ENCODE measurements at regions not wholly inside any gene's neighbourhood (a gene's known extent, or its start where the extent isn't known, plus 50 kb on each side); places are given as distances from the start of the nearest gene placed in this dataset.
"Not testable (repeated sequence)": the region's sequence is repeated elsewhere in the genome, so short reads cannot be mapped to it uniquely, and the experiment has no call there.

- no peak overlapping the region for H3K4me3 ChIP-seq (ENCODE audit: low read length)
- TF ChIP-seq CTCF (conservative IDR thresholded peaks at IDR 0.05; ENCODE audit: low read depth, low read length), result no peak
- DNase-seq (ENCODE audit: low read depth), result no peak
These were observed 184.7 kb upstream of the TRPM3 start for GRCh38 chr9:71306134-71306533.

- TF ChIP-seq CTCF (conservative IDR thresholded peaks at IDR 0.05; ENCODE audit: low read depth, low read length), result no peak
- DNase-seq (ENCODE audit: low read depth), result no peak
- no peak overlapping the region for H3K4me3 ChIP-seq (ENCODE audit: low read length)
These were observed 181.9 kb upstream of the TRPM3 start for GRCh38 chr9:71303351-71303750.

GRCh38 chr9:71302776-71303175, 181.4 kb upstream of the TRPM3 start:
- DNase-seq (ENCODE audit: low read depth), result no peak
- TF ChIP-seq CTCF (conservative IDR thresholded peaks at IDR 0.05; ENCODE audit: low read depth, low read length), result no peak
- H3K4me3 ChIP-seq (ENCODE audit: low read length), result no peak overlapping the region

- no peak for TF ChIP-seq CTCF (conservative IDR thresholded peaks at IDR 0.05; ENCODE audit: low read depth, low read length)
- DNase-seq (ENCODE audit: low read depth), result no peak
- H3K4me3 ChIP-seq (ENCODE audit: low read length), result no peak overlapping the region
These were observed 174.5 kb upstream of the TRPM3 start for GRCh38 chr9:71295928-71296327.

GRCh38 chr9:71286146-71286545, 164.7 kb upstream of the TRPM3 start:
- DNase-seq (ENCODE audit: low read depth), result no peak
- no peak overlapping the region for H3K4me3 ChIP-seq (ENCODE audit: low read length)
- no peak for TF ChIP-seq CTCF (conservative IDR thresholded peaks at IDR 0.05; ENCODE audit: low read depth, low read length)

- TF ChIP-seq CTCF (conservative IDR thresholded peaks at IDR 0.05; ENCODE audit: low read depth, low read length), result peak; percentile 92
- H3K4me3 ChIP-seq (ENCODE audit: low read length), result no peak overlapping the region
- DNase-seq (ENCODE audit: low read depth), result peak; percentile 16
These were observed 163.8 kb upstream of the TRPM3 start for GRCh38 chr9:71285191-71285656.

- DNase-seq (ENCODE audit: low read depth); H3K4me3 ChIP-seq (ENCODE audit: low read length): not testable (repeated sequence)
These were observed 160.7 kb upstream of the TRPM3 start for GRCh38 chr9:71282116-71282515.

Data from retinal pigment epithelial cell (primary cell).